ENCODE measurements at regions not wholly inside any gene's neighbourhood (a gene's known extent, or its start where the extent isn't known, plus 50 kb on each side); places are given as distances from the start of the nearest gene placed in this dataset.
A peak's percentile ranks its signal among the peaks of the same experiment; 100 is the strongest.

DNA sequence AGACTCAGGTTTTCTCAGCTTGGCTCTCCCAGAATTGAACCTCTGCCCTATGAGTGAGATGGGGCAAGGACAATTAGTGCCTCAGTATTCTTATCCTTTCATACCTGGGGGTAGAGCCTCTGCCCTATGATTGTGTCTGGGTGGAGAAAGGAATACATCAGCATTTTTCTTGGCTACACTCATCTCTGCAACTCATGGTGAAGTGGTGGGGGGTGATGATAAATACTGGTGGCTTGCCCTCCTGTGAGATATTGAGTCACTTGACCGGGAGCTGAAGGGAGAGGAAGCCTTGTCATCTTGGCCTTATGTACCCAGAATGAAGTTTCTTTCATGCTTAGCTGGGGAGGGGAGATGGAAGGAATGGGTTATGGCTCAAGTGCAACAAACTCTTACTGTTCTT, 71.3 kb upstream of the ENOX2 start:
- Histone ChIP-seq H3K27me3 (ENCODE audit: control insufficient read depth, insufficient read depth, low read length) (no peaks in the 10 kb centered on the region), H3K4me3 (ENCODE audit: insufficient read depth, low read depth, low read length) (no peak overlapping the region), H3K36me3 (replicated peaks; ENCODE audit: control insufficient read depth, insufficient read depth, low read length) (no peaks in the 10 kb centered on the region)
- no peak for DNase-seq

DNA sequence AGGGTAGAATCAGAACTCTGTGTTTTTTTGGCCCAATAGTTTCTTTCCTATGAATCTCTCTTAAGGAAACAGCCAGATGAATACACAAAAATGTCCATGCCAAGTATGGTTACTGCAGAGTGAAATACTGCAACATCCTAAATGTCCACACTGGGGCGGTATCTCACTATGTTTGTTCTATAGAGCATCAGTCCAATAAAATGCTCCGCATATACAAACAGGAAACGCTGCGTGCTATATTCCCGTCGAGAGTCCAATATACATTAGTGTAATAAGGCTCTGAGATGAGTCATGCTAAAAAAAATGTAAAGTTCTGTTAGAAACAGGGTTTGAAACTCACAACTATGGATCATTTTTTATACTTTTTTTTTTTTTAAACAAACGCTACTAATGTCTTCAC, 72.9 kb upstream of the ENOX2 start:
- no peaks in the 10 kb centered on the region for H3K36me3 ChIP-seq (replicated peaks; ENCODE audit: control insufficient read depth, insufficient read depth, low read length)
- no peaks in the 10 kb centered on the region for H3K27me3 ChIP-seq (ENCODE audit: control insufficient read depth, insufficient read depth, low read length)
- no peak overlapping the region for H3K4me3 ChIP-seq (ENCODE audit: insufficient read depth, low read depth, low read length)
- DNase-seq: peak; percentile 12

DNA sequence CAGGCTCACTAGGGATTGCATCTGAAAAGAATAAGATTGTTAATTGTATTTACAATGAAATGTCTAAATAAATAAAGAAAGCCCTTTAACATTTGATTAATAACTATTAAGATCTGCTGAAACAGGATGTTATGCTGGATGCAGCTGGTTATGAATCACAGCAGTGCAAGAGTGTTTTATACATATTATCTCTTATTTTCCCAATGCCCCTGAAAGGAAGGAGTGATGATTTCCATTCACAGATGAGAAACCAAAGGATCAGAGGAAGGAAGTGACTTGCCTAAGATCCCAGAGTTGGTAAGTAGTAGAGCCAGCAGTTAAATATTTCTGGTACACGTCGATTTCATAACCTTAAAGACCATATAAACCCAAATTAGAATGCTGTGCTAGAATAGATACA, 76.3 kb upstream of the ARHGAP36 start:
- Histone ChIP-seq H3K36me3 (replicated peaks; ENCODE audit: control insufficient read depth, insufficient read depth, low read length) (no peaks in the 10 kb centered on the region), H3K4me3 (ENCODE audit: insufficient read depth, low read depth, low read length) (no peak overlapping the region), H3K27me3 (ENCODE audit: control insufficient read depth, insufficient read depth, low read length) (no peaks in the 10 kb centered on the region)
- DNase-seq: no peak

DNA sequence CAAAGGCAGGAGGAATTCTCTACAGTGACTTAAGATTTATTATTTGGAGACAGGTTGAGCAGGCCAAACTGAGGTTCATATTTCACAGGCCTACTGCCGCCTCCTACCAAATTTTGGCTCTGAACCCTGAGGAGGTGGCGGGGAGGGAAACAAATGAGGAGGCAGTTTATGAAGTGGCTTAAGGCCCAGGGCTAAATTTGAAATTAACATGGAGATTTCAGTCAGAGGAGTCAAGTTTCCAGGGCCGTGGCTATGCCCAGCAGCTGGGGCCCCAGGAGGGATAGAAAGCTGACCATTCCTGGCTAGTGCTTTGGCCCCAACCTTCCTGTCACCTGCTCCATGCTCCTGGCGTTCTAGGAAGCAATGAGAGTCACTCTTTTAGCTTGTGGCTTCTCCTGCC, 73.4 kb upstream of the ARHGAP36 start:
- H3K36me3 ChIP-seq (replicated peaks; ENCODE audit: control insufficient read depth, insufficient read depth, low read length): no peaks in the 10 kb centered on the region
- DNase-seq: no peak
- H3K27me3 ChIP-seq (ENCODE audit: control insufficient read depth, insufficient read depth, low read length): no peaks in the 10 kb centered on the region

DNA sequence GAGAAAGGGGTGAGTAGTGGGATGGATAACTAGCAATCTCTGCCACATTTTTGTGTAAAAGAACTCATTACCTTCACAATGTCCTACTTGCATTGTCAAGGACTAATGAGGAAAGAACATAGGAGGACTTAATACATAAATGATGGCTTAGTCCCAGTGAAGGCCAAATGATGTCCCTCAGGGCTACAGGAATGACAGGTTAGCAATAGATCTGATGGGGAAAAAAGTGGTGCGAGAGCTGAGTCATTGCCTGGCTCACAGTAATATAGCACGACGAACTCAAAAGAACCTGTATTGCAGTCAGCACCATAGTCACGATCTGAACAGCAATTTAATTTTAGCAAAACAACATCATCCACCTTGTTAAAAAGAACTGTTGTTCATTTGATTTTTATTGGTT, 70.9 kb upstream of the ARHGAP36 start:
- Histone ChIP-seq H3K27me3 (ENCODE audit: control insufficient read depth, insufficient read depth, low read length) (no peaks in the 10 kb centered on the region), H3K4me3 (ENCODE audit: insufficient read depth, low read depth, low read length) (no peak overlapping the region), H3K36me3 (replicated peaks; ENCODE audit: control insufficient read depth, insufficient read depth, low read length) (no peaks in the 10 kb centered on the region)
- no peak for DNase-seq

More for the DNA sequence above, 73.4 kb upstream of the ARHGAP36 start:
- H3K4me3 ChIP-seq (ENCODE audit: insufficient read depth, low read depth, low read length): no peak overlapping the region

DNA sequence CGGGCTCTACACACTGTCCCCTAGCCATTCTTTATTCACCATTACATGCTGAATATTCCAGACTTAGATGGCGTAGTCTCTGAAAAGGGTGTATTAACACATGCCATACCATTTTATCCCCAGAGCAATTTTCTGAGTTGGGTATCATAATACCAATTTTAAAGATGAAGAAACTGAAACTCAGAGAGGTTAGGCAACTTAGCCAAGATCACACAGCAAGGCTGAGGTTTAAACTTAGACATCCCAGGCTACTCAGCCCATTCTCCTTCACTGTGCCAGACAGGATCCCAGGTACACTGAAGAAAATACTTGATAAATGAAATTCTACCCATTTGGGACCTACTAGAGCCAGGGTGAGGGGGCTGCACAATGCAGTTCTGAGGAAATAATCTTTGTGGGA, 67.4 kb upstream of the ARHGAP36 start:
- DNase-seq: no peak
- Histone ChIP-seq H3K27me3 (ENCODE audit: control insufficient read depth, insufficient read depth, low read length) (no peaks in the 10 kb centered on the region), H3K36me3 (replicated peaks; ENCODE audit: control insufficient read depth, insufficient read depth, low read length) (no peaks in the 10 kb centered on the region), H3K4me3 (ENCODE audit: insufficient read depth, low read depth, low read length) (no peak overlapping the region)

DNA sequence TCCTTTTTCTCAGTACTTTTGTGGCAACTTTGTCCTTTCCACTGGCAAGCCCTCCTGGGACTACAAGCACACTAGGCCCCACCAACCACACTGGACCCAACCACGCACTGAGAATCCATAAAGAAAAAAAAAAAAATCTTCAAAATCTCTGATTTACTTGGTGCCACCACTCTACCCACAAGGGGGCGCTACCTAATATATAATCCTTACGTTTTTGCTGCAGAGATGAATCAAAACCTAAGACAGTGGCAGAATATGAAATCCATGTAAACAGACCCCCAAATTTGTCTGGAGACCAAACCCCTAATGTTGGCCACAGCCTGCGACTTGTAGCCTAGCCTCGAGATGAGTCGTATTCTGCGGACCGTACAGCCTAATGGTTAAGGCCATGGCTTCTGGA, 63.5 kb upstream of the ARHGAP36 start:
- no peaks in the 10 kb centered on the region for H3K27me3 ChIP-seq (ENCODE audit: control insufficient read depth, insufficient read depth, low read length)
- H3K36me3 ChIP-seq (replicated peaks; ENCODE audit: control insufficient read depth, insufficient read depth, low read length): no peaks in the 10 kb centered on the region
- no peak overlapping the region for H3K4me3 ChIP-seq (ENCODE audit: insufficient read depth, low read depth, low read length)
- DNase-seq: peak; percentile 17

DNA sequence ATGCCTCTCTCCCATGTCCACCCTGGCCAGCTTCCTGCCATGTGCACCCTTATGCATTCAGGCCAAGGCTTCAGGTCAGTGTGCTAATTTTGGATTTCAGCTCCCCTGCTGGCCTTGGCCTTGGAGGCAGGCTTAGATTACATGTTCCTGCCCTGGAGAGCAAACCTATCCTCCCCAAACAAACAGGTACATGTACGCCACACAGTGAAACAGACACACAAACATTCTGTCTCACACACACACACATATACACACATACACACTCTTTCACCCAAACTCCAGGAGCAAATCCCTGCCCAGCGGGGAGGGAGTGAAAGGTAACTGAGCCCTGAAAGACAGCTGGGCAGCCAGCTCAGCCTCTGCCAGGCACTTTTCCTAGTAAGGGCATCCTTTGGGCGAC, 62.7 kb upstream of the ARHGAP36 start:
- H3K27me3 ChIP-seq (ENCODE audit: control insufficient read depth, insufficient read depth, low read length): no peaks in the 10 kb centered on the region
- DNase-seq: no peak
- H3K4me3 ChIP-seq (ENCODE audit: insufficient read depth, low read depth, low read length): no peak overlapping the region
- no peaks in the 10 kb centered on the region for H3K36me3 ChIP-seq (replicated peaks; ENCODE audit: control insufficient read depth, insufficient read depth, low read length)

DNA sequence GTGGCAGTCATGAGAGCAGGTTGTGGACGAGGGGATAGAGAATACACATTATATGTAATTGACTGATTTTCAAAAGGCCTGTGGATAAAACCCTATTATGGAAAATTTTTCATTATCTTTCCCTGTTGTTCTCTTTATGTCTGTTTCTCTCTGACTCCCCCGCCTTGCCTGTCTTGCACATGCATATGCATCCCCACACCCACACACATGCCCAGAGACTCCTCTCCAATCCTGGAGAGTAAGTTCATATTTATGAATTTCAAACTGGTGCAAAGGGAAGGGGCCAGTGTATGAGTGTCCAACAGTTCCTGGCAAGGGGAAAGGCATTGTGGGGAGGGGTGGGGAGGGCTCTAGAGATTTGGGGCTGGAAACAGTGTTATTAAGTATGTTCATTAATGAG, 60.8 kb upstream of the ARHGAP36 start:
- DNase-seq: no peak
- Histone ChIP-seq H3K4me3 (ENCODE audit: insufficient read depth, low read depth, low read length) (no peak overlapping the region), H3K27me3 (ENCODE audit: control insufficient read depth, insufficient read depth, low read length) (no peaks in the 10 kb centered on the region)

DNA sequence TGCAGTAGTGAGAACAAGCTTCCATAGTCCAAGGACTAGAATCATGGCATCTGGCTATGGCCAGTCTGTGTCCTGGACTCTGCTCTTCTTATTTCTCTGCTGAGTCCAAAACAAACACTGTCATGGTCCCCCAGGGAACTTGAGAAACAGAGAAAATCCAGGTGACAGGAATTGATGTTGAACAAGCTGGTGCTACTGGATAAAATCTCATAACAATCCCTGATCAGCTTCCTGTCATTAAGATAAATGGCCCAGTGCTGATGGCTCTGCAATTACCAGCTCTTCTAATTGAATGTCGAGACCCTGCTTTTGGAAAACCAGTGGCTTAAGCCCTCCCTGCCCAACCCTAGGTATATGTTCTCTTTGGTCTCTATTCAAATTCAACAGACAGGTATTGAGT, 58.8 kb upstream of the ARHGAP36 start:
- Histone ChIP-seq H3K4me3 (ENCODE audit: insufficient read depth, low read depth, low read length) (no peak overlapping the region), H3K36me3 (replicated peaks; ENCODE audit: control insufficient read depth, insufficient read depth, low read length) (no peaks in the 10 kb centered on the region), H3K27me3 (ENCODE audit: control insufficient read depth, insufficient read depth, low read length) (no peaks in the 10 kb centered on the region)
- DNase-seq: no peak

More for the DNA sequence above, 60.8 kb upstream of the ARHGAP36 start:
- no peaks in the 10 kb centered on the region for H3K36me3 ChIP-seq (replicated peaks; ENCODE audit: control insufficient read depth, insufficient read depth, low read length)
